ENCODE measurements at regions not wholly inside any gene's neighbourhood (a gene's known extent, or its start where the extent isn't known, plus 50 kb on each side); places are given as distances from the start of the nearest gene placed in this dataset.

DNA sequence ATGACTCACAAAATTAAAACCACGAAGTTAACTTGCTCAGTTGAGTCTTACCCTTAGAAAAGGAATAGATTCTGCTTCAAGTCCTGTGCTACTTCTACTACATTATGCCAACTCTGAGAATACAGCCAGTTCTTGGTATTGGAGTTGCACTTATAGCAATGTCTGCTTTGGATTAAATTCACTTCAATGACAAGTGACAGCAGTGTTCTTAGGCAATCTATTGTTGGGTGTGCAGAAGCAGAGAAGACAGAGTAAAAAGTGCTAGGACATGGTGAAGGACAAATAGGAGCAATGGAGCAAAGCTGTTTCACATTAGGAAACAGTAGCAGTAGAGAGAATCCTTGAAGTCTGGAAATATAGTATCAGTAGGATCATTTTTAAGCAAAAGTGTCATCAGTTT is 713.1 kb downstream of the SI start:
- no peak for DNase-seq
- Histone ChIP-seq H3K36me3 (no peaks in the 10 kb centered on the region), H3K27ac (no peak overlapping the region), H3K9me3 (no peaks in the 10 kb centered on the region), H3K4me1 (no peaks in the 10 kb centered on the region), H3K27me3 (no peaks in the 10 kb centered on the region), H3K4me3 (no peak overlapping the region)
- TF ChIP-seq, protein P1, sequence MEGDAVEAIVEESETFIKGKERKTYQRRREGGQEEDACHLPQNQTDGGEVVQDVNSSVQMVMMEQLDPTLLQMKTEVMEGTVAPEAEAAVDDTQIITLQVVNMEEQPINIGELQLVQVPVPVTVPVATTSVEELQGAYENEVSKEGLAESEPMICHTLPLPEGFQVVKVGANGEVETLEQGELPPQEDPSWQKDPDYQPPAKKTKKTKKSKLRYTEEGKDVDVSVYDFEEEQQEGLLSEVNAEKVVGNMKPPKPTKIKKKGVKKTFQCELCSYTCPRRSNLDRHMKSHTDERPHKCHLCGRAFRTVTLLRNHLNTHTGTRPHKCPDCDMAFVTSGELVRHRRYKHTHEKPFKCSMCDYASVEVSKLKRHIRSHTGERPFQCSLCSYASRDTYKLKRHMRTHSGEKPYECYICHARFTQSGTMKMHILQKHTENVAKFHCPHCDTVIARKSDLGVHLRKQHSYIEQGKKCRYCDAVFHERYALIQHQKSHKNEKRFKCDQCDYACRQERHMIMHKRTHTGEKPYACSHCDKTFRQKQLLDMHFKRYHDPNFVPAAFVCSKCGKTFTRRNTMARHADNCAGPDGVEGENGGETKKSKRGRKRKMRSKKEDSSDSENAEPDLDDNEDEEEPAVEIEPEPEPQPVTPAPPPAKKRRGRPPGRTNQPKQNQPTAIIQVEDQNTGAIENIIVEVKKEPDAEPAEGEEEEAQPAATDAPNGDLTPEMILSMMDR (IDR thresholded peaks at IDR 0.05): no peak
- TF ChIP-seq POLR2AphosphoS5 (IDR thresholded peaks at IDR 0.05): no peak
- TF ChIP-seq EP300 (IDR thresholded peaks at IDR 0.05): no peak
- no peak for TF ChIP-seq POLR2A (IDR thresholded peaks at IDR 0.05)
- intact Hi-C loops (cut with DNase I): no loop called here
- WGBS, 2 donors: 75 to 77% methylated on average over 1 of the region's 1 CpG

DNA sequence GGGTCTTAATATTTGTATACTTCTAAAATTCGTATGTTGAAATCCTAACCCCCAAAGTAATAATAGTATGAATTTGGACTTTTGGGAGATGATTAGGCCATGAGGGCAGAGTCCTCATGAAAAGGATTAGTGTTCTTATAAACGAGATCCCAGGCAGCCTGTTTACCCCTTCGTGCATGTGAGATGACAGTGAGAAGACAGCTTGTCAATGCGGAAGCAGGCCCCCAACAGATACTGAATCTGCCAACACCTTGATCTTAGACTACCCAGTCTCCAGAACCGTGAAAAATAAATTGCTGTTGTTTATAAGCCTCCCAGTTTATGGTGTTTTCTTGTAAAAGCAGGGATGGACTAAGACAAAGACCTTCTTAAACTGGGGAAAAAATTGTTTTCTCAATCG is 714.2 kb downstream of the SI start:
- TF ChIP-seq EP300 (IDR thresholded peaks at IDR 0.05) (no peak), POLR2A (IDR thresholded peaks at IDR 0.05) (no peak), POLR2AphosphoS5 (IDR thresholded peaks at IDR 0.05) (no peak)
- TF ChIP-seq, protein P1 (IDR thresholded peaks at IDR 0.05): no peak
- H3K27me3 ChIP-seq: no peaks in the 10 kb centered on the region
- no peaks in the 10 kb centered on the region for H3K4me1 ChIP-seq
- no peaks in the 10 kb centered on the region for H3K9me3 ChIP-seq
- H3K4me3 ChIP-seq: no peak overlapping the region
- 69% methylated on average over 6 of the region's 6 CpGs for WGBS, 2 donors
- intact Hi-C loops (cut with DNase I): no loop called here
- DNase-seq: no peak
- no peak overlapping the region for H3K27ac ChIP-seq
- H3K36me3 ChIP-seq: no peaks in the 10 kb centered on the region

DNA sequence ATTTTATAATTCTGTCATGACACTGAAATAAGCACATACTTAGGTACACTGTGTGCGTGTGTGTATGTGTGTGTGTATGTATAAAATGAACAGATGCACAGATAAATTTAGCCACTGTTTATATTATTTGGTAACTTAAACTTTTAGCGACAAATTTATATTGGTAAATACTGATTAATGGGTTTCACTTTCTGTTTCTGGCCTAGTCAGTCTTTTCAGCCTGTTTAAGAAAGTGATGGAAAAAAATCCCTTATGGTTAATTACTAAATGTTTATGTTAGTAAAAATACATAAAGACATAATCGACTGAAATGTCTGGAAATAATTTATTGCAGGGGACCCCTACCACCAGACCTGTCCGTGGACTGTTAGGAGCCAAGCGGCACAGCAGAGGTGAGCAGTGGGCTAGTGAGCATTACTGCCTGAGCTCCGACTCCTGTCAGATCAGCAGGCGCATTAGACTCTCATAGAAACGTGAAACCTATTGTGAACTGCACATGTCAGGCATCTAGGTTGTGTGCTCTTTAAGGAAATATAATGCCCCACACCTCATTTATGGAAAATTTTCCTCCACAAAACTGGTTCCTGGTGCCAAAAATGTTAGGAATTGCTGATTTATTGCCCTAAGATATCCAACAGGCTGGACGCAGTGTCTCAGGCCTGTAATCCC is 717.4 kb downstream of the SI start:
- 76 to 82% methylated on average over 9 of the region's 9 CpGs for WGBS, 2 donors
- no peak overlapping the region for H3K27ac ChIP-seq
- intact Hi-C loops (cut with DNase I): no loop called here
- DNase-seq: no peak
- H3K9me3 ChIP-seq: no peaks in the 10 kb centered on the region
- no peak overlapping the region for H3K4me3 ChIP-seq
- no peaks in the 10 kb centered on the region for H3K27me3 ChIP-seq
- no peaks in the 10 kb centered on the region for H3K36me3 ChIP-seq
- H3K4me1 ChIP-seq: no peaks in the 10 kb centered on the region
- TF ChIP-seq EP300 (IDR thresholded peaks at IDR 0.05): no peak
- TF ChIP-seq, protein P1 (IDR thresholded peaks at IDR 0.05): no peak
- no peak for TF ChIP-seq POLR2A (IDR thresholded peaks at IDR 0.05)
- TF ChIP-seq POLR2AphosphoS5 (IDR thresholded peaks at IDR 0.05): no peak

DNA sequence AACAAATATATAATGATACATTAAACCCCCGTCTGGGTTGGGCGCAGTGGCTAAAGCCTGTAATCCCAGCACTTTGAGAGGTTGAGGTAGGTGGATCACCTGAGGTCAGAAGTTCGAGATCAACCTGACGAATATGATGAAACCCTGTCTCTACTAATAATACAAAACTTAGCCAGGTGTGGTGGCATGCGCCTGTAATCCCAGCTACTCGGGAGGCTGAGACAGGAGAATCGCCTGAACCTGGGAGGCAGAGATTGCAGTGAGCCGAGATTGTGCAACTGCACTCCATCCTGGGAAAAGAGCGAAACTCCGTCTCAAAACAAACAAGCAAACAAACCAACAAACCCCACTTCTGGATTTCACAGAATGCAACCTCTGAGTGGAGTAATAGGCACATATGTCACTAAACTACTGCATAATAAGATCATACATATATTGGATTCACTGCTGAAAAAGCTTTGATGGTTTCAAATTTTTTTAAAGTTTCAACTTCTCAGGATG is 718.2 kb downstream of the SI start:
- H3K9me3 ChIP-seq: no peaks in the 10 kb centered on the region
- no peak for DNase-seq
- no peak overlapping the region for H3K27ac ChIP-seq
- no peaks in the 10 kb centered on the region for H3K4me1 ChIP-seq
- H3K4me3 ChIP-seq: no peak overlapping the region
- H3K36me3 ChIP-seq: no peaks in the 10 kb centered on the region
- TF ChIP-seq POLR2A (IDR thresholded peaks at IDR 0.05): no peak
- TF ChIP-seq, protein P1 (IDR thresholded peaks at IDR 0.05): no peak
- TF ChIP-seq EP300 (IDR thresholded peaks at IDR 0.05): no peak
- no peak for TF ChIP-seq POLR2AphosphoS5 (IDR thresholded peaks at IDR 0.05)
- no peaks in the 10 kb centered on the region for H3K27me3 ChIP-seq
- intact Hi-C loops (cut with DNase I): no loop called here
- WGBS, 2 donors: 85 to 94% methylated on average over 10 of the region's 10 CpGs

DNA sequence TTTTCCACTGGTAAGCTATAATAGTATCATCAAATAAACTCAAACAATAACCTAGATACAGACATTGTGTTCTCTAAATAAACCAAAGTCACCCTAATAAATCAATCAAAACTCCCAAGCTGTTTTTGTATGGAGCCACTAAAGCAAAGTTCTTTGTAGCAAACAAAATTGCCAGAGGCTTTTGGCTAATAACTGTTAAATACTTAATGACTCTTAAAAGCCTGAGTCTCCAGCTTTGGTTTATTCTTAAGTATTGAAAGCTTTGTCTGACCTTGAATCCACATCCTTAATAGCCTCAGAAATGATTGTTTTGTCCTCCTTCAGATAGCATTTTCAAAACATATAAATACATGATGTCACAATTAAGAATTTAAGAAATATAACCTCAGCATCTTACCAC is 725.3 kb downstream of the SI start:
- DNase-seq: no peak
- Histone ChIP-seq H3K27ac (no peak overlapping the region), H3K9me3 (no peaks in the 10 kb centered on the region), H3K27me3 (no peaks in the 10 kb centered on the region), H3K36me3 (no peaks in the 10 kb centered on the region), H3K4me1 (no peaks in the 10 kb centered on the region), H3K4me3 (no peak overlapping the region)
- intact Hi-C loops (cut with DNase I): no loop called here
- TF ChIP-seq, protein P1 (IDR thresholded peaks at IDR 0.05): no peak
- TF ChIP-seq POLR2A (IDR thresholded peaks at IDR 0.05) (no peak), POLR2AphosphoS5 (IDR thresholded peaks at IDR 0.05) (no peak), EP300 (IDR thresholded peaks at IDR 0.05) (no peak)
